ENCODE measurements at regions not wholly inside any gene's neighbourhood (a gene's known extent, or its start where the extent isn't known, plus 50 kb on each side); places are given as distances from the start of the nearest gene placed in this dataset.

DNA sequence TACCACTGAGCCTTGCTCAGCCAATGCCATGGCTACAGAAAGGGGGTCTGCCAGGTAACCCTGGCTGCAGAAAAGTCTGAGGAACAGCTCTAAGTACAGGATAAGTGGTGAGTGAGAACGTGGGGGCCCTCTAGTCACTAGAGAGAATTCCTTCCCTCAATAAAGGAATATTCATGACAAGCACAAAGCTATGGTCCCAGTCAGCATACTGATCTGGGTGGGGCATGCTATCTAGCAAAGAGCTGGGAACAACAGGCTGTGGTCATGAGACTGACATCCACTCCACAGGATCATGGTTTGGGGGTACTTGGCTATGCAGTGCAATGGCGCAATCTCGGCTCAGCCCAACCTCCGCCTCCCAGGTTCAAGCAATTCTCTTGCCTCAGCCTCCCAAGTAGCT is 140.4 kb downstream of the MTHFS start:
- Histone ChIP-seq H3K27me3 (no peaks in the 10 kb centered on the region), H3K27ac (no peak overlapping the region), H3K4me3 (no peak overlapping the region), H3K4me1 (no peaks in the 10 kb centered on the region), H3K9me3 (no peaks in the 10 kb centered on the region), H3K36me3 (no peaks in the 10 kb centered on the region)
- DNase-seq (ENCODE audit: extremely low spot score in 2 of 2) = no peak
- TF ChIP-seq, protein P1, sequence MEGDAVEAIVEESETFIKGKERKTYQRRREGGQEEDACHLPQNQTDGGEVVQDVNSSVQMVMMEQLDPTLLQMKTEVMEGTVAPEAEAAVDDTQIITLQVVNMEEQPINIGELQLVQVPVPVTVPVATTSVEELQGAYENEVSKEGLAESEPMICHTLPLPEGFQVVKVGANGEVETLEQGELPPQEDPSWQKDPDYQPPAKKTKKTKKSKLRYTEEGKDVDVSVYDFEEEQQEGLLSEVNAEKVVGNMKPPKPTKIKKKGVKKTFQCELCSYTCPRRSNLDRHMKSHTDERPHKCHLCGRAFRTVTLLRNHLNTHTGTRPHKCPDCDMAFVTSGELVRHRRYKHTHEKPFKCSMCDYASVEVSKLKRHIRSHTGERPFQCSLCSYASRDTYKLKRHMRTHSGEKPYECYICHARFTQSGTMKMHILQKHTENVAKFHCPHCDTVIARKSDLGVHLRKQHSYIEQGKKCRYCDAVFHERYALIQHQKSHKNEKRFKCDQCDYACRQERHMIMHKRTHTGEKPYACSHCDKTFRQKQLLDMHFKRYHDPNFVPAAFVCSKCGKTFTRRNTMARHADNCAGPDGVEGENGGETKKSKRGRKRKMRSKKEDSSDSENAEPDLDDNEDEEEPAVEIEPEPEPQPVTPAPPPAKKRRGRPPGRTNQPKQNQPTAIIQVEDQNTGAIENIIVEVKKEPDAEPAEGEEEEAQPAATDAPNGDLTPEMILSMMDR (IDR thresholded peaks at IDR 0.05) = no peak
- TF ChIP-seq POLR2A (IDR thresholded peaks at IDR 0.05) (no peak), POLR2AphosphoS5 (IDR thresholded peaks at IDR 0.05; ENCODE audit: insufficient read depth in 1 of 2, low read depth in 1 of 2) (no peak)
- intact Hi-C loops (cut with DNase I) = no loop called here

DNA sequence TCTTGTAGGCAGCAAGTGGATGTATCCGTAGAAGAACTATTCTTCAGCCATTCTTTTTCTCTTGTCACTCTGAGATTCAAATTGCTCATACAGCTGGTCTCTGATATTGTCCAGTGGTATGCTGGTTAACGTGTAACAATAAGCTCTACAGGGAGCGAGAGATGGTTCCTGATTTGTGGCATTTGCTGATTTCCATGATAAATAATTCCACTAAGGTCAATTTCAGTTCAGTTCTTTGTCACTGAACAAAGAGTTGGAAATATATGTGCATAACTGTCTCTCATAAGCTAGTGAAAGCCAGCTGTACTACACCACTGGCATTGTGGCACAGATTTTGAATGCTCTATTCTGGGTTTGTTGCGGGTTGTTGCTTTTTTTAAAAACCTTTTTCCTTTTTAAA is 131.7 kb downstream of the MTHFS start:
- H3K4me3 ChIP-seq = no peak overlapping the region
- intact Hi-C loops (cut with DNase I) = no loop called here
- no peaks in the 10 kb centered on the region for H3K4me1 ChIP-seq
- no peak overlapping the region for H3K27ac ChIP-seq
- TF ChIP-seq POLR2A (IDR thresholded peaks at IDR 0.05) = no peak
- TF ChIP-seq POLR2AphosphoS5 (IDR thresholded peaks at IDR 0.05; ENCODE audit: insufficient read depth in 1 of 2, low read depth in 1 of 2) = no peak
- TF ChIP-seq, protein P1 (IDR thresholded peaks at IDR 0.05) = no peak
- DNase-seq (ENCODE audit: extremely low spot score in 2 of 2) = no peak
- no peaks in the 10 kb centered on the region for H3K36me3 ChIP-seq
- no peaks in the 10 kb centered on the region for H3K27me3 ChIP-seq
- H3K9me3 ChIP-seq = no peaks in the 10 kb centered on the region

DNA sequence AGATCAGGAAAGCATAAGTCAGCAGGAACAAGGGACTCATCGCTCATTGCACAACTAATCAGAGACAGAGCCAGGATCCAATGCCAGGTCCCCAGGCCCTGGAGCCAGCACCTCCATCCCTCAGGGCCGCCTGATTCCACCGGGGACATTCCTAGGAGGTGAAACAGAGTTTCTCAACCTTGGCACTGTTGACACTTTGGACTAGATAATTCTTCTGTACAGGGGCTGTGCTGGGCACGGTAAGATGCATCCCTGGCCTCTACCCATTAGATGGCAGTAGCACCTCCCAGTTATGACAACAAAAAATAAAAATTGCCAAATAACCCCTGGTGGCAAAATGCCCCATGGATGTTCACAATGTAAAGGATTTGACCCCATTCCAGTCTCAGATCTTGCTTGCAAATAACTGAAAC is 127.7 kb downstream of the MTHFS start:
- TF ChIP-seq, protein P1 (IDR thresholded peaks at IDR 0.05) = no peak
- no peaks in the 10 kb centered on the region for H3K27me3 ChIP-seq
- no peaks in the 10 kb centered on the region for H3K9me3 ChIP-seq
- no peaks in the 10 kb centered on the region for H3K4me1 ChIP-seq
- intact Hi-C loops (cut with DNase I) = no loop called here
- no peak for DNase-seq (ENCODE audit: extremely low spot score in 2 of 2)
- H3K36me3 ChIP-seq = no peaks in the 10 kb centered on the region
- H3K27ac ChIP-seq = no peak overlapping the region
- H3K4me3 ChIP-seq = no peak overlapping the region

DNA sequence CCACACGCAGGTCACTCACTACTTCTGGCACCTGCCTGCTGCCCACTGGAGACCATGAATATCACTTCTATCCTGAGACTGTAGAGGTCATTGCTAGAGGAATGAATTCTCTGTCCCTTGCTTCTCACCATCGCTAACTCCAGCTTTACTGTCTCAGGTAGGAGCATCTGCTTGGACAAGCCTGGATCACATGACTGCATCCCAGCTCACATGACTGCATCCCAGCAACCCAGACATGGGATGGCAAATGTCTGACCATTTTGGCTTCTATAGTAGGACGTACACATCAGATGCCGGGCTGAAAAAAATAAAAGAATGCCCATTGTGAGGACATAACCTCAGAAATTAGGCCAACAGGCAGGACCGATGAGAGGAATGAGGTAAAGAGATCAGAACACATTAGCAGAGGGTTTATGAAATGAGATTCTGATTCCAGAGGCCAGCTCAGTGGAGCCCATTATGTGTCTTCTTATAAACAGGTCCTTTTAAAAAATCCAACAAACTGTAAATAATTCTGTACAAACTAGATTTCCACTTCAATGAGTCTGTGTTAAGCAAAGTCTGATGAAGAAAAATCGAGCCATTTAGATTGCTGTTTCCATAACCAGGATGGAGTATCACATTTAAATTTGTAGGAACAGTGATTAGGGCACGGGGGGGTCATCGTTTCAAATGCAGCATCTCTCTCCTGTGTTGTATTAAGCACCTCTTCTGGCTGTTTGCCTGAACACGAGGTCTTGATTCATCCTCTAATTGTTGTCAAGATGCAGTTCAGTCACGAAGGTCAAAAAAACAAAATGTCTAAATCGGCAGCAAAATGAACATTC is 126.7 kb downstream of the MTHFS start:
- intact Hi-C loops (cut with DNase I) = no loop called here

DNA sequence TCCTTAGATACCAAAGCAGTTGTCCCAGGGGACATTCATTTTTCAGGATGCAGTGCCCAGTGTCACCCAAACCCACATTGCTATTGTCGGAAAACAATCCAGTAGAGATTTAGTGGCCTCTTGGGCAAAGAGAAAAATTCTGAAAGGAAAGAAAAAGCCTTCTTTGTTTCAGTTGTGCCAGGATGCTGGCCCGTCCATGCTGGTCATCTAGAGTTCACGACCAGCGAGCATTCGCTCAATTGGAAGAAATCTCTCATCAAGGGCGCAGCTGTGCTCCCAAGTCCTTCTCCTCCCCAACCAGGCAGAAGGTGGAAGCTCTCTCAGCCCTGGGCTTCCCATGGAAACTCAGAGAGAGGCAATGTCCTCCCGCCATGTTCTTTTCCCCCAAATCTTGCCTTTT is 123.7 kb downstream of the MTHFS start:
- intact Hi-C loops (cut with DNase I) = no loop called here
- no peak for DNase-seq (ENCODE audit: extremely low spot score in 2 of 2)
- no peaks in the 10 kb centered on the region for H3K27me3 ChIP-seq
- no peaks in the 10 kb centered on the region for H3K36me3 ChIP-seq
- no peak overlapping the region for H3K4me3 ChIP-seq
- no peak for TF ChIP-seq POLR2A (IDR thresholded peaks at IDR 0.05)
- TF ChIP-seq, protein P1 (IDR thresholded peaks at IDR 0.05) = no peak
- TF ChIP-seq POLR2AphosphoS5 (IDR thresholded peaks at IDR 0.05; ENCODE audit: insufficient read depth in 1 of 2, low read depth in 1 of 2) = no peak
- no peaks in the 10 kb centered on the region for H3K9me3 ChIP-seq
- no peaks in the 10 kb centered on the region for H3K4me1 ChIP-seq
- H3K27ac ChIP-seq = no peak overlapping the region

More for the DNA sequence above, 126.7 kb downstream of the MTHFS start:
- H3K36me3 ChIP-seq = no peaks in the 10 kb centered on the region
- TF ChIP-seq POLR2AphosphoS5 (IDR thresholded peaks at IDR 0.05; ENCODE audit: insufficient read depth in 1 of 2, low read depth in 1 of 2) (no peak), POLR2A (IDR thresholded peaks at IDR 0.05) (no peak)
- TF ChIP-seq, protein P1 (IDR thresholded peaks at IDR 0.05) = no peak
- no peaks in the 10 kb centered on the region for H3K9me3 ChIP-seq
- no peak overlapping the region for H3K4me3 ChIP-seq
- H3K27me3 ChIP-seq = no peaks in the 10 kb centered on the region
- no peaks in the 10 kb centered on the region for H3K4me1 ChIP-seq
- no peak for DNase-seq (ENCODE audit: extremely low spot score in 2 of 2)
- no peak overlapping the region for H3K27ac ChIP-seq
